DND-41 (cell line): ENCODE measurements at regions not wholly inside any gene's neighbourhood (a gene's known extent, or its start where the extent isn't known, plus 50 kb on each side); places are given as distances from the start of the nearest gene placed in this dataset.
A peak's percentile ranks its signal among the peaks of the same experiment; 100 is the strongest.

Source experiments
- CTCF ChIP-seq: IDR thresholded peaks from 2 replicates; pipeline ENCODE4 v1.5.1; 2012; ENCODE audit warnings: borderline replicate concordance, low read length, moderate library complexity, mild to moderate bottlenecking; ENCODE audit not compliant: poor library complexity, severe bottlenecking; ENCODE audit errors: extremely low read depth
- EZH2 ChIP-seq: IDR thresholded peaks from 3 replicates; pipeline ENCODE4 v1.6.1; 2012; ENCODE audit warnings: borderline replicate concordance, low read depth, mild to moderate bottlenecking, moderate library complexity, low read length, inconsistent platforms; ENCODE audit not compliant: severe bottlenecking

GRCh38 chr2:19746611-19747309, 155.0 kb downstream of the TTC32 start:
- TF ChIP-seq CTCF (peak; percentile 49), EZH2 (no peak)
